Bronchial epithelial cell (primary cell): ENCODE measurements at regions not wholly inside any gene's neighbourhood (a gene's known extent, or its start where the extent isn't known, plus 50 kb on each side); places are given as distances from the start of the nearest gene placed in this dataset.

Experiments
- DNase-seq: peaks from one replicate; pipeline ENCODE4 v3.0.0-alpha.2; 2010; ENCODE audit warnings: low read depth
- FAIRE-seq: peaks from 2 replicates; lab custom pipeline; 2011; peaks lifted over from hg19 to GRCh38; lab: Jason Lieb, UNC
- H3K27me3 ChIP-seq: 2 replicates; pipeline ENCODE4 v1.5.1; 2011; ENCODE audit warnings: low read length; ENCODE audit not compliant: control insufficient read depth, insufficient read depth
- H3K36me3 ChIP-seq: 2 replicates; pipeline ENCODE4 v1.5.1; 2011; ENCODE audit warnings: low read length; ENCODE audit not compliant: control insufficient read depth, insufficient read depth
- H3K4me3 ChIP-seq: 2 replicates; pipeline ENCODE4 v1.5.1; 2011; ENCODE audit warnings: mild to moderate bottlenecking, low read depth, low read length, control low read depth
- CTCF ChIP-seq: IDR thresholded peaks from 2 replicates; pipeline ENCODE4 v1.5.1; 2011; ENCODE audit warnings: mild to moderate bottlenecking, moderate library complexity, low read length, control low read depth, inconsistent platforms; ENCODE audit not compliant: insufficient read depth, severe bottlenecking

- DNase-seq, result no peak
- FAIRE-seq, result no peak
- H3K27me3 ChIP-seq, result no peaks in the 10 kb centered on the region
- no peak overlapping the region for H3K4me3 ChIP-seq
- H3K36me3 ChIP-seq, result no peaks in the 10 kb centered on the region
- no peak for TF ChIP-seq CTCF
These were observed 54.5 kb upstream of the SPAG16 start for GRCh38 chr2:213229814-213230213.

- DNase-seq (no peak), FAIRE-seq (no peak)
- no peak for TF ChIP-seq CTCF
- Histone ChIP-seq H3K27me3 (no peaks in the 10 kb centered on the region), H3K36me3 (no peaks in the 10 kb centered on the region), H3K4me3 (no peak overlapping the region)
These were observed 52.3 kb upstream of the SPAG16 start for GRCh38 chr2:213231966-213232365.

GRCh38 chr2:213232649-213233437, 51.4 kb upstream of the SPAG16 start:
- TF ChIP-seq CTCF, result no peak
- FAIRE-seq, result no peak
- no peaks in the 10 kb centered on the region for H3K27me3 ChIP-seq
- no peak overlapping the region for H3K4me3 ChIP-seq
- no peak for DNase-seq
- H3K36me3 ChIP-seq, result no peaks in the 10 kb centered on the region

- Histone ChIP-seq H3K27me3 (no peaks in the 10 kb centered on the region), H3K4me3 (no peak overlapping the region), H3K36me3 (no peaks in the 10 kb centered on the region)
- TF ChIP-seq CTCF, result no peak
- DNase-seq (no peak), FAIRE-seq (no peak)
These were observed 50.6 kb upstream of the SPAG16 start for GRCh38 chr2:213233438-213234330.
